ENCODE measurements at regions not wholly inside any gene's neighbourhood (a gene's known extent, or its start where the extent isn't known, plus 50 kb on each side); places are given as distances from the start of the nearest gene placed in this dataset.

DNA sequence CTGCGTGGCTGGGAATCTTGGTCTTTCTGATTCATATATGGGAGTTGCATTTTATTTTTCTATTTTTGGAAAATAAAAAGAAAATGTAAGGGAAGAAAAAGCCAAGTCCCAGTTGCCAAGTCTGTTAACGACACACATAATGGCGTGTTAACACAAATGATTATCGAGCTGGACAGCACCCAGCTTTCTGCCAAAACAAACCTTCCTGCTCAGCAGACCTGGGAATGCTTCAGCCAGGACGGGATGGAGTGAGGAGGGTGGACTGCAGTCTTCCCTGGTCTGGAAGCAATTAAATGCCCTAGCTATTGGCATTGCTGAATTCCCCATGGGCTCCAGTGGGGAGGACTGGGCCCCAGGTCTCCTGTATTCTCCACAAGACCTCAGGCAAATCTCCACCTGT lies 184.2 kb upstream of the USP24 start:
- H3K27ac ChIP-seq: no peak overlapping the region
- H3K36me3 ChIP-seq (ENCODE audit: low read depth): no peaks in the 10 kb centered on the region
- H3K9me3 ChIP-seq (ENCODE audit: low read depth): no peaks in the 10 kb centered on the region
- TF ChIP-seq EZH2 (IDR thresholded peaks at IDR 0.05; ENCODE audit: insufficient read depth, poor library complexity, severe bottlenecking) (no peak), EZH2phosphoT487 (IDR thresholded peaks at IDR 0.05; ENCODE audit: insufficient read depth, low read depth) (no peak)
- H3K27me3 ChIP-seq (replicated peaks; ENCODE audit: insufficient read depth): no peaks in the 10 kb centered on the region
- no peaks in the 10 kb centered on the region for H4K20me1 ChIP-seq (ENCODE audit: insufficient read depth)
- no peak overlapping the region for H2AFZ ChIP-seq
- in situ Hi-C loops (cut with MboI): no loop called here
- H3K4me3 ChIP-seq: no peak overlapping the region
- no peaks in the 10 kb centered on the region for H3K9me2 ChIP-seq (ENCODE audit: insufficient read depth)
- no peaks in the 10 kb centered on the region for H3K79me2 ChIP-seq (ENCODE audit: insufficient read depth)
- 0 out of 2 replicates have a peak, but pooled peaks cover 9% of the 10 kb centered on the region for H3K4me1 ChIP-seq (ENCODE audit: insufficient read depth)
- no peak overlapping the region for H3K4me2 ChIP-seq (ENCODE audit: unreplicated experiment)
- no peak for DNase-seq
- H3K9ac ChIP-seq: no peak overlapping the region
- peaks cover 23% of the 10 kb centered on the region for H3F3A ChIP-seq (ENCODE audit: insufficient read depth)
- WGBS, 2 experiments (ENCODE audit: low coverage in 1 of 2, low lambda C conversion rate in 2 of 2, missing lambda C conversion rate in 2 of 2): 26 to 31% methylated on average over 5 of the region's 5 CpGs

DNA sequence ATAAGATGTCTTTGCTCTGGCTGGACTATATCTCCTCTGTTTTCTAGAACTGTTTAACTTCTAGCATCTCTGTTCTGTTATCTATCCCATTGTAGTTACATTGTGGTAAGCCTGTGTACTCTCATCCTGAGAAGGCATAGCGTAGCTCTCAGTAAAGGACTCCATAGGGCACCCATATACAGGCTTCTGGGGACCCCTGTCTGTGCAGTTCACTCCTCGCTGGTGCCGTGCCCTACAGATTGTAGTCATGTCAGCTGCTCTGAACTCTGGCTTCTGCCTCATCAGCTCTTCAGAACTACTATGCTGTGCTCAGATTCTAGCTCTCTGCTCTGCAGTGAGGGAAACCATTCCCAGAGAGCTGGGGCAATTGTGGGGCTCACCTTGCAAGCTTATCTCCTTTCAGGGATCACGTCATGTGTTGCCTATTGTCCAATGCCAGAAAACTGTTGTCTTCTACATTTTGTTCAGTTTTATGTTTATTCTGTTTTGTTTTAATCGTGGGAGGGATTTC lies 181.3 kb upstream of the USP24 start:
- WGBS, 2 experiments (ENCODE audit: low coverage in 1 of 2, low lambda C conversion rate in 2 of 2, missing lambda C conversion rate in 2 of 2): 59 to 68% methylated on average over 5 of the region's 5 CpGs
- peaks cover 9% of the 10 kb centered on the region; the same call in 1 of the 2 replicates for H3F3A ChIP-seq (ENCODE audit: insufficient read depth)
- no peaks in the 10 kb centered on the region for H3K36me3 ChIP-seq (ENCODE audit: low read depth)
- H3K27me3 ChIP-seq (replicated peaks; ENCODE audit: insufficient read depth): no peaks in the 10 kb centered on the region
- no peaks in the 10 kb centered on the region for H3K9me2 ChIP-seq (ENCODE audit: insufficient read depth)
- H3K4me3 ChIP-seq: no peak overlapping the region
- no peaks in the 10 kb centered on the region for H3K4me1 ChIP-seq (ENCODE audit: insufficient read depth)
- TF ChIP-seq EZH2phosphoT487 (IDR thresholded peaks at IDR 0.05; ENCODE audit: insufficient read depth, low read depth) (no peak), EZH2 (IDR thresholded peaks at IDR 0.05; ENCODE audit: insufficient read depth, poor library complexity, severe bottlenecking) (no peak)
- no peak overlapping the region for H3K27ac ChIP-seq
- no peaks in the 10 kb centered on the region for H4K20me1 ChIP-seq (ENCODE audit: insufficient read depth)
- in situ Hi-C loops (cut with MboI): no loop called here
- H3K9me3 ChIP-seq (ENCODE audit: low read depth): no peaks in the 10 kb centered on the region
- no peak overlapping the region for H3K4me2 ChIP-seq (ENCODE audit: unreplicated experiment)
- no peaks in the 10 kb centered on the region for H3K79me2 ChIP-seq (ENCODE audit: insufficient read depth)
- H2AFZ ChIP-seq: peak overlapping the region; percentile 17; the same call in 1 of the 2 replicates
- H3K9ac ChIP-seq: no peak overlapping the region
- DNase-seq: no peak

DNA sequence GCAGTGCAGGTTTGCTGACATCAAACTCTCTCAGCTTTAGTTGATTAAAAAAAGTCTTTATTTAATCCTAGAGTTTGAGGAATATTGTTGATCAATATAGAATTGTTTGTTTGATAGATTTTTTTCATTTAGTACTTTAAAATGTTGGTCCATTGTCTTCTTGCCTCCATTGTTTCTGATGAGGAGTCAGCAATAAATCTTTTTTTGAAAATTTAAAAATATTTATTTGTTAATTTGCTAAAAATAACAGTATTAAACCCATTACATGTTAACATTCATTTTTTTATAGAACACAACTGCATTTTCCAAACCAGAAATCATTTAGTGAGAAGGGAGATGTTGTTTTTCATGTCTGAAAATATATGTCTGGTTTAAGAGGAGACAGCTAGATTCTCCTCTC lies 173.8 kb upstream of the USP24 start:
- Histone ChIP-seq H3K9ac (no peak overlapping the region), H3K4me2 (ENCODE audit: unreplicated experiment) (no peak overlapping the region), H3K4me1 (ENCODE audit: insufficient read depth) (no peaks in the 10 kb centered on the region), H3K9me3 (ENCODE audit: low read depth) (peaks cover 4% of the 10 kb centered on the region), H3K4me3 (no peak overlapping the region), H3K36me3 (ENCODE audit: low read depth) (no peaks in the 10 kb centered on the region), H3K9me2 (ENCODE audit: insufficient read depth) (no peaks in the 10 kb centered on the region), H3K27me3 (replicated peaks; ENCODE audit: insufficient read depth) (no peaks in the 10 kb centered on the region), H3F3A (ENCODE audit: insufficient read depth) (no peaks in the 10 kb centered on the region), H2AFZ (no peak overlapping the region), H3K27ac (no peak overlapping the region), H3K79me2 (ENCODE audit: insufficient read depth) (no peaks in the 10 kb centered on the region), H4K20me1 (ENCODE audit: insufficient read depth) (no peaks in the 10 kb centered on the region)
- DNase-seq: no peak
- in situ Hi-C loops (cut with MboI): no loop called here
- no peak for TF ChIP-seq EZH2 (IDR thresholded peaks at IDR 0.05; ENCODE audit: insufficient read depth, poor library complexity, severe bottlenecking)
- TF ChIP-seq EZH2phosphoT487 (IDR thresholded peaks at IDR 0.05; ENCODE audit: insufficient read depth, low read depth): no peak

DNA sequence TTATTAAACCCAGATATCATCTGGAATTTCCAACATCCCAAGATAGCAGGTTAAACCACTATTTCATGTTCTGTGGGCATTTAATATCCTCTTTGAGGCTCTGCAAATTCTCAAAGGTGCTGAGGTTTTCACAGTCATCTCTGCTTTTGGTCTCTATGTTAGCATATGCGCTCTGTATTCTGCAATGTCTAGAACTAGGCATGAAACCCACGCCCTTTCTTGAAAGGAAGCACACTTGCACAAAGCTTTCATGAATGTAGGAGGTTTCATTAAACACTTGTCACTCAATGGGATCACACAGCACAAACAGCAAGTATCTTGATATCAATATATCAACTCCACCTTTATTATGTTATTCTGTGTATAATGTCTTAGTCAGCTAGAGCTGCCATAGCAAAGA lies 172.0 kb upstream of the USP24 start:
- H3K36me3 ChIP-seq (ENCODE audit: low read depth): no peaks in the 10 kb centered on the region
- H3K27me3 ChIP-seq (replicated peaks; ENCODE audit: insufficient read depth): no peaks in the 10 kb centered on the region
- H3F3A ChIP-seq (ENCODE audit: insufficient read depth): no peaks in the 10 kb centered on the region
- H3K9ac ChIP-seq: no peak overlapping the region
- peaks cover 4% of the 10 kb centered on the region for H3K9me3 ChIP-seq (ENCODE audit: low read depth)
- 95 to 97% methylated on average over 2 of the region's 2 CpGs for WGBS, 2 experiments (ENCODE audit: low coverage in 1 of 2, low lambda C conversion rate in 2 of 2, missing lambda C conversion rate in 2 of 2)
- no peak for TF ChIP-seq EZH2phosphoT487 (IDR thresholded peaks at IDR 0.05; ENCODE audit: insufficient read depth, low read depth)
- TF ChIP-seq EZH2 (IDR thresholded peaks at IDR 0.05; ENCODE audit: insufficient read depth, poor library complexity, severe bottlenecking): no peak
- H3K27ac ChIP-seq: no peak overlapping the region
- in situ Hi-C loops (cut with MboI): no loop called here
- H2AFZ ChIP-seq: no peak overlapping the region
- no peaks in the 10 kb centered on the region for H4K20me1 ChIP-seq (ENCODE audit: insufficient read depth)
- no peak overlapping the region for H3K4me3 ChIP-seq
- H3K9me2 ChIP-seq (ENCODE audit: insufficient read depth): no peaks in the 10 kb centered on the region
- no peak for DNase-seq
- no peaks in the 10 kb centered on the region for H3K79me2 ChIP-seq (ENCODE audit: insufficient read depth)
- H3K4me2 ChIP-seq (ENCODE audit: unreplicated experiment): no peak overlapping the region
- no peaks in the 10 kb centered on the region for H3K4me1 ChIP-seq (ENCODE audit: insufficient read depth)

DNA sequence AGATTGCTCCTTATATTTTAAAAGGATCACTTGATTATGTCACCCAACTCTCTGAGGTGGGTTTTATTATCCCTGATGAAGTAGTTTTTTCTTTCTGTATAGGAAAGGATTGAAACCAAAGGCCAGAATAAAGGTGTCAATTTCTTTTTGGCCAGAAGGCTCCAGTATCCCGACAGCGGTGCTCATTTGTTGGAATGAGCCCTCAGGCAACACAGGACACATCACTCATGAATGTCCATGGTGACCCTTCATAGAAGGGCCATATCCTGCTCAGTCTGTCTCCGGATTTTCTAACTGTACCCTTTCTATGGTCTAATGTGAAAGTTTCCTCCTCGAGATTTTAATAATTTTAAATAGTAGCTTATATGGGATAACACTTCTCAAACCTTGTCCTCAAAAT lies 171.3 kb upstream of the USP24 start:
- no peaks in the 10 kb centered on the region for H3K79me2 ChIP-seq (ENCODE audit: insufficient read depth)
- no peaks in the 10 kb centered on the region for H3F3A ChIP-seq (ENCODE audit: insufficient read depth)
- in situ Hi-C loops (cut with MboI): no loop called here
- WGBS, 2 experiments (ENCODE audit: low coverage in 1 of 2, low lambda C conversion rate in 2 of 2, missing lambda C conversion rate in 2 of 2): 84 to 87% methylated on average over 4 of the region's 4 CpGs
- no peak overlapping the region for H2AFZ ChIP-seq
- no peak overlapping the region for H3K27ac ChIP-seq
- H3K4me3 ChIP-seq: no peak overlapping the region
- H3K4me2 ChIP-seq (ENCODE audit: unreplicated experiment): no peak overlapping the region
- H3K27me3 ChIP-seq (replicated peaks; ENCODE audit: insufficient read depth): no peaks in the 10 kb centered on the region
- H3K9me3 ChIP-seq (ENCODE audit: low read depth): peaks cover 4% of the 10 kb centered on the region
- H3K9me2 ChIP-seq (ENCODE audit: insufficient read depth): no peaks in the 10 kb centered on the region
- TF ChIP-seq EZH2 (IDR thresholded peaks at IDR 0.05; ENCODE audit: insufficient read depth, poor library complexity, severe bottlenecking) (no peak), EZH2phosphoT487 (IDR thresholded peaks at IDR 0.05; ENCODE audit: insufficient read depth, low read depth) (no peak)
- no peaks in the 10 kb centered on the region for H3K4me1 ChIP-seq (ENCODE audit: insufficient read depth)
- no peak for DNase-seq
- H3K36me3 ChIP-seq (ENCODE audit: low read depth): no peaks in the 10 kb centered on the region
- H4K20me1 ChIP-seq (ENCODE audit: insufficient read depth): no peaks in the 10 kb centered on the region
- H3K9ac ChIP-seq: no peak overlapping the region
